ENCODE measurements at regions not wholly inside any gene's neighbourhood (a gene's known extent, or its start where the extent isn't known, plus 50 kb on each side); places are given as distances from the start of the nearest gene placed in this dataset.

GRCh38 chr20:47995661-47996060 is 210.4 kb upstream of the SULF2 start:
- TF ChIP-seq CREB1 (IDR thresholded peaks at IDR 0.05; ENCODE audit: low read depth) (no peak), CEBPB (IDR thresholded peaks at IDR 0.05) (no peak)

DNA sequence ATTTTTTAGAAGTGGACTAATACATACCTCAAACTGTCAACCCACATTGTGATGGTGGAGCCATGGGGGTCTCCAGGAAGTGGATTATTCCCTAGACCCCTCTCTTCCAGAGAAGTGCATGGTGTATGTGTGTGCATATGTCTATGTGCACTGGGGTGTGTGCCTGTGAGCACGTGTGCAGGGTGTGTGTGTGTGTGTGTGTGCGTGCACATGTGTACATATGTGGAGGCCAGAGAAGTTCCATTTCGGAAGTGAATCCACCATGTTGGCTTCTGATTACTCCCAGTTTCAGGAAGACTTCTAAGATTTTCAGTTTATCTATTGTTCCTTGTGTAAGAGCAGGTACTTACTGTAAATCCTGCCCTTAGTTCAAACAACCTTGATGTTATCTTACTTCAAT is 208.5 kb upstream of the SULF2 start:
- no peak for TF ChIP-seq EP300 (IDR thresholded peaks at IDR 0.05; ENCODE audit: borderline replicate concordance)
- TF ChIP-seq FOXM1 (IDR thresholded peaks at IDR 0.05; ENCODE audit: borderline replicate concordance, low read depth), result no peak
- TF ChIP-seq YY1 (IDR thresholded peaks at IDR 0.05; ENCODE audit: low read depth), result no peak

DNA sequence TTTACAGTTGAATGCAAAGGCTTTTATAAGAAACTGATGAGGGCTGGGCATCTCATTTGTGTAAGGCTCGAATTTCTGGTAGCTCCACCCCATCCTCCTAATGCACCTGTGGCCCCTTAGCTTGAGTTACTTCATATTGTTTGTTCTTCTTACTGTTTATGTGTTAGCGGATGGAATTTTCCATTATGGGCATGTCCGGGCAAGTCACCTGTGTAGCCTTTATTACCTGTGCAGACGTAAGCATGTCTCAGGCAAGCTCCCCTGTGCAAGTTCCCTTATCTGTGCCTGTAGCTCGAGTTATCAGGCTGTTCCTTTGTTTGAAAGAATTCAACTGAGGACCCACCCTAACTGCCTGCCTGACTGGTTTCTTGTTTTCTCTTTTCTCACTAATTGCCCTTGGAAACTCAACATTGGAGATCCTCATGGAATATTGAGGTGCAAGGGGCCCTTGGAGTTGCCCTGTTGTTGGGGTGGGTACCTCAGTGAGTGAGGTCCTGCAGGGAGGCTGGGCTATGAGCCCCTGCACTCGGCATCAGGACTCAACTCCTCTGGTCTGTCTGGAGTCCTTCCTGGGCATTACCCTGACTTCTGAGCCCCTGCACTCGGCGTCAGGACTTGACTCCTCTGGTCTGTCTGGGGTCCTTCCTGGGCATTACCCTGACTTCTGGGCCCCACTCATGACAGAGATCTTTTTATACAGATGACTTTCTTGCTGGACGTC is 207.9 kb upstream of the SULF2 start:
- no peak for TF ChIP-seq TEAD4 (IDR thresholded peaks at IDR 0.05)
- no peak for TF ChIP-seq CEBPB (IDR thresholded peaks at IDR 0.05)
- TF ChIP-seq, protein P1, sequence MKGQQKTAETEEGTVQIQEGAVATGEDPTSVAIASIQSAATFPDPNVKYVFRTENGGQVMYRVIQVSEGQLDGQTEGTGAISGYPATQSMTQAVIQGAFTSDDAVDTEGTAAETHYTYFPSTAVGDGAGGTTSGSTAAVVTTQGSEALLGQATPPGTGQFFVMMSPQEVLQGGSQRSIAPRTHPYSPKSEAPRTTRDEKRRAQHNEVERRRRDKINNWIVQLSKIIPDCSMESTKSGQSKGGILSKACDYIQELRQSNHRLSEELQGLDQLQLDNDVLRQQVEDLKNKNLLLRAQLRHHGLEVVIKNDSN (IDR thresholded peaks at IDR 0.05), result no peak
- no peak for TF ChIP-seq REST (IDR thresholded peaks at IDR 0.05; ENCODE audit: low read depth)
- TF ChIP-seq YY1 (IDR thresholded peaks at IDR 0.05; ENCODE audit: low read depth), result no peak
- TF ChIP-seq ZBTB7A (IDR thresholded peaks at IDR 0.05; ENCODE audit: low read depth), result no peak
- no peak for TF ChIP-seq EP300 (IDR thresholded peaks at IDR 0.05; ENCODE audit: borderline replicate concordance)
- no peak for TF ChIP-seq FOXM1 (IDR thresholded peaks at IDR 0.05; ENCODE audit: borderline replicate concordance, low read depth)
- TF ChIP-seq, protein P2, sequence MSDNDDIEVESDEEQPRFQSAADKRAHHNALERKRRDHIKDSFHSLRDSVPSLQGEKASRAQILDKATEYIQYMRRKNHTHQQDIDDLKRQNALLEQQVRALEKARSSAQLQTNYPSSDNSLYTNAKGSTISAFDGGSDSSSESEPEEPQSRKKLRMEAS (IDR thresholded peaks at IDR 0.05), result no peak
- no peak for TF ChIP-seq TCF12 (IDR thresholded peaks at IDR 0.05; ENCODE audit: low read depth)

DNA sequence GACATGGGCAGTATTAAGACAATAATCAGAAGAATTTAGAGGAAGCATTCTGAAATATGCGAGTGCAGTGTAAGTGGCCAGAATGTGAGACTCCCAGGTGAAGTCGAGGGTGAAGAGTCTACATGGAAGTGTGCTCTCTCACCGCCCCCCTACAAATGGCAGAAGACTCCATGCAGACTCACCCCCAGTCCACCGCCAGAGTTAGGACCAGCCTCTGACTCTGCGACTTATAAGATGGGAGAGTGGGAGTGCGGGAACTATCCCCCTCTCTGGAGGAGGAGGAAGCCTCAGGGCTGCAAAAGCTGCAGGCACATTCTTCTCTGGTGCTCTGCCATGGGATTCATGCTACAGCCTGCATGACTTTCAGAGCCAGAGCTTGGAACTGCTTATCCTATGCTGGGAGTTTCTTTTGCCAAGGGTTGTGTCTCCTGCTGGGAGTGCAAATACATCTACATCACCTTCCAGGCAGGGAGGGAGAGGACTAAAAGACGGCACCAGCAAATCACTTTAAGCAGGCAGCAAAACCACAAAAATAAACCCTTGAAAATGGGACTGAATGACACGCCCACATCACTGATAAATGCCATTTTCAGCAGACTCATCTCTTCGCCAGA is 206.7 kb upstream of the SULF2 start:
- TF ChIP-seq EP300 (IDR thresholded peaks at IDR 0.05; ENCODE audit: borderline replicate concordance) (no peak), TCF12 (IDR thresholded peaks at IDR 0.05; ENCODE audit: low read depth) (no peak), REST (IDR thresholded peaks at IDR 0.05; ENCODE audit: low read depth) (no peak), FOXM1 (IDR thresholded peaks at IDR 0.05; ENCODE audit: borderline replicate concordance, low read depth) (no peak), ZBTB7A (IDR thresholded peaks at IDR 0.05; ENCODE audit: low read depth) (no peak), YY1 (IDR thresholded peaks at IDR 0.05; ENCODE audit: low read depth) (no peak), EGR1 (IDR thresholded peaks at IDR 0.05) (no peak), TEAD4 (IDR thresholded peaks at IDR 0.05) (no peak), CEBPB (IDR thresholded peaks at IDR 0.05) (no peak), RAD21 (IDR thresholded peaks at IDR 0.05; ENCODE audit: low read depth) (no peak), CREB1 (IDR thresholded peaks at IDR 0.05; ENCODE audit: low read depth) (no peak), NFIC (IDR thresholded peaks at IDR 0.05) (no peak), TAF1 (IDR thresholded peaks at IDR 0.05; ENCODE audit: low read depth) (no peak)
- TF ChIP-seq, protein P2 (IDR thresholded peaks at IDR 0.05), result no peak
- TF ChIP-seq, protein P1 (IDR thresholded peaks at IDR 0.05), result no peak

DNA sequence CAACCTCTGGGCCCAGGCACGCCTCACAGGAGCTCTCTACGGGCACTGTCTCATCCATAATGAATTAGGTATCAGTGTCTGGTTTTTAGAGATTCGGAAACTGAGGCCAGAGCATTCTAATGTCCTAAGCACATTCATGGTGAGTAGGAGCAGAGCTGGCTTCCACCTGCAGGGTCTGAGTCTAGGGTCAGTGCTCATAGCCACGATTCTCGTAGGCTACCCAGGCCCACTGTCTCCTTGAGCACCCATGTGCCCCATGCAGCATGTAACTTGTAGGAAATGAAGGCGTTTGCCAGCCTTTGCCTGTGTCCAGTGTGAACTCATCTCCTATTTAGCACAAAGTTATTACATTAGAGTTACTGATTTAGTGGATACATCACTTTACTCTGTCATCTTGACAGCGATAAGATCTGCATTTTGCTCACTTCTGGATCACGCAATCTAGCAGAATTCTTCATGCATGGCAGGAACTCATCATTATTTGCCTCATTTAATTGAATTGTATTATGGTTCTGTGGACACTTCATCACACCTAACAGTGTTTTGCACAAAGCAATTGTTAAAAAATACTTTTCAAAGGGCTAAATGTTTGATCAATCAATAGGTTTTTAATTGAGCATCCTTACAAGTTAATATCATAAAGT is 205.3 kb upstream of the SULF2 start:
- TF ChIP-seq RAD21 (IDR thresholded peaks at IDR 0.05; ENCODE audit: low read depth) (no peak), NFIC (IDR thresholded peaks at IDR 0.05) (no peak), CEBPB (IDR thresholded peaks at IDR 0.05) (no peak), TCF12 (IDR thresholded peaks at IDR 0.05; ENCODE audit: low read depth) (no peak), YY1 (IDR thresholded peaks at IDR 0.05; ENCODE audit: low read depth) (no peak), EP300 (IDR thresholded peaks at IDR 0.05; ENCODE audit: borderline replicate concordance) (no peak), CREB1 (IDR thresholded peaks at IDR 0.05; ENCODE audit: low read depth) (no peak), REST (IDR thresholded peaks at IDR 0.05; ENCODE audit: low read depth) (no peak), TEAD4 (IDR thresholded peaks at IDR 0.05) (no peak), ZBTB7A (IDR thresholded peaks at IDR 0.05; ENCODE audit: low read depth) (no peak), EGR1 (IDR thresholded peaks at IDR 0.05) (no peak), TAF1 (IDR thresholded peaks at IDR 0.05; ENCODE audit: low read depth) (no peak), FOXM1 (IDR thresholded peaks at IDR 0.05; ENCODE audit: borderline replicate concordance, low read depth) (no peak)
- TF ChIP-seq, protein P2 (IDR thresholded peaks at IDR 0.05), result no peak
- TF ChIP-seq, protein P1 (IDR thresholded peaks at IDR 0.05), result no peak

Measured in Ishikawa (cell line).